Stimulated activated naive CD8-positive, alpha-beta T cell treated with anti-CD3 and anti-CD28 coated beads, Interleukin-15, amount 100 ng/mL, for 72 hours (primary cell): ENCODE measurements at regions not wholly inside any gene's neighbourhood (a gene's known extent, or its start where the extent isn't known, plus 50 kb on each side); places are given as distances from the start of the nearest gene placed in this dataset.
"Not testable (repeated sequence)": the region's sequence is repeated elsewhere in the genome, so short reads cannot be mapped to it uniquely, and the experiment has no call there.

Source experiments
- ATAC-seq: fragments of 150-1000 bp; cut with Tn5 transposase; 2 replicates; pipeline ENCODE4 v1.10.0; 2021; ENCODE audit warnings: mild to moderate bottlenecking, moderate library complexity
- DNase-seq, 2 donors: peaks; one replicate each; pipeline ENCODE4 v3.0.0; 2021 to 2022
- H3K27ac Mint-ChIP-seq, 2 donors: one replicate each; pipeline ENCODE4 v1.8.0; 2022; ENCODE audit warnings: mild to moderate bottlenecking in 2 of 2, mixed read lengths in 2 of 2, moderate library complexity in 2 of 2
- H3K27me3 Mint-ChIP-seq: one replicate; pipeline ENCODE4 v1.8.0; 2022; ENCODE audit warnings: mixed read lengths
- H3K4me1 Mint-ChIP-seq: one replicate; pipeline ENCODE4 v1.8.0; 2022; ENCODE audit warnings: mild to moderate bottlenecking, mixed read lengths
- H3K4me3 Mint-ChIP-seq, 2 donors: one replicate each; pipeline ENCODE4 v1.8.0; 2022; ENCODE audit warnings: mild to moderate bottlenecking in 2 of 2, mixed read lengths in 2 of 2, moderate library complexity in 1 of 2
- H3K9me3 Mint-ChIP-seq, 2 donors: one replicate each; pipeline ENCODE4 v1.8.0; 2022; ENCODE audit warnings: mixed read lengths in 2 of 2

GRCh38 chr1:245102149-245102548 is 52.6 kb upstream of the KIF26B start:
- not testable (repeated sequence) for DNase-seq, H3K9me3 Mint-ChIP-seq, H3K4me1 Mint-ChIP-seq, H3K4me3 Mint-ChIP-seq, H3K27ac Mint-ChIP-seq, ATAC-seq, H3K27me3 Mint-ChIP-seq

- no peaks in the 10 kb centered on the region for H3K9me3 Mint-ChIP-seq
- H3K27ac Mint-ChIP-seq = no peak overlapping the region
- no peak overlapping the region for H3K4me3 Mint-ChIP-seq
- no peak for DNase-seq
- ATAC-seq = no peak
- H3K4me1 Mint-ChIP-seq = no peaks in the 10 kb centered on the region
- no peaks in the 10 kb centered on the region for H3K27me3 Mint-ChIP-seq
Observed at GRCh38 chr1:245099401-245099800, 55.4 kb upstream of the KIF26B start.

- no peaks in the 10 kb centered on the region for H3K9me3 Mint-ChIP-seq
- ATAC-seq (no peak), DNase-seq (no peak)
- no peaks in the 10 kb centered on the region for H3K4me1 Mint-ChIP-seq
- no peak overlapping the region for H3K27ac Mint-ChIP-seq
- no peak overlapping the region for H3K4me3 Mint-ChIP-seq
- H3K27me3 Mint-ChIP-seq = no peaks in the 10 kb centered on the region
Observed at GRCh38 chr1:245098924-245099323, 55.9 kb upstream of the KIF26B start.

GRCh38 chr1:245096311-245097066 is 58.3 kb upstream of the KIF26B start:
- H3K27me3 Mint-ChIP-seq = no peaks in the 10 kb centered on the region
- no peak for ATAC-seq
- DNase-seq = no peak
- H3K9me3 Mint-ChIP-seq = no peaks in the 10 kb centered on the region
- H3K4me1 Mint-ChIP-seq = no peaks in the 10 kb centered on the region
- H3K4me3 Mint-ChIP-seq = no peak overlapping the region
- no peak overlapping the region for H3K27ac Mint-ChIP-seq

- DNase-seq (no peak), ATAC-seq (no peak)
- Mint-ChIP-seq H3K27ac (no peak overlapping the region), H3K4me1 (no peaks in the 10 kb centered on the region), H3K4me3 (no peak overlapping the region), H3K27me3 (no peaks in the 10 kb centered on the region), H3K9me3 (no peaks in the 10 kb centered on the region)
Observed at GRCh38 chr1:245095903-245096302, 58.9 kb upstream of the KIF26B start.

GRCh38 chr1:245094954-245095353 is 59.8 kb upstream of the KIF26B start:
- ATAC-seq = no peak
- no peak overlapping the region for H3K27ac Mint-ChIP-seq
- no peaks in the 10 kb centered on the region for H3K27me3 Mint-ChIP-seq
- DNase-seq = no peak
- H3K9me3 Mint-ChIP-seq = no peaks in the 10 kb centered on the region
- no peaks in the 10 kb centered on the region for H3K4me1 Mint-ChIP-seq
- H3K4me3 Mint-ChIP-seq = no peak overlapping the region

- no peak for DNase-seq
- Mint-ChIP-seq H3K4me1 (no peaks in the 10 kb centered on the region), H3K9me3 (no peaks in the 10 kb centered on the region), H3K27me3 (no peaks in the 10 kb centered on the region), H3K27ac (no peak overlapping the region), H3K4me3 (no peak overlapping the region)
- no peak for ATAC-seq
Observed at GRCh38 chr1:245094092-245094491, 60.7 kb upstream of the KIF26B start.

- DNase-seq (no peak), ATAC-seq (no peak)
- no peaks in the 10 kb centered on the region for H3K4me1 Mint-ChIP-seq
- H3K27me3 Mint-ChIP-seq = no peaks in the 10 kb centered on the region
- H3K4me3 Mint-ChIP-seq = no peak overlapping the region
- peak overlapping the region in 1 of 2 donors; percentile 7 for H3K27ac Mint-ChIP-seq
- H3K9me3 Mint-ChIP-seq = no peaks in the 10 kb centered on the region
Observed at GRCh38 chr1:245092638-245092976, 62.2 kb upstream of the KIF26B start.

- DNase-seq = no peak
- H3K4me1 Mint-ChIP-seq = no peaks in the 10 kb centered on the region
Observed at GRCh38 chr1:245091818-245092637, 62.8 kb upstream of the KIF26B start.

GRCh38 chr1:245091171-245091621 is 63.6 kb upstream of the KIF26B start:
- no peak overlapping the region for H3K4me3 Mint-ChIP-seq
- H3K27ac Mint-ChIP-seq = no peak overlapping the region
- H3K9me3 Mint-ChIP-seq = no peaks in the 10 kb centered on the region
- H3K27me3 Mint-ChIP-seq = no peaks in the 10 kb centered on the region
- ATAC-seq = no peak
- DNase-seq = no peak
- no peaks in the 10 kb centered on the region for H3K4me1 Mint-ChIP-seq

More at GRCh38 chr1:245091818-245092637, 62.8 kb upstream of the KIF26B start:
- H3K4me3 Mint-ChIP-seq = no peak overlapping the region
- ATAC-seq = no peak
- no peaks in the 10 kb centered on the region for H3K9me3 Mint-ChIP-seq
- H3K27me3 Mint-ChIP-seq = no peaks in the 10 kb centered on the region
- peak overlapping the region in 1 of 2 donors; percentile 7 for H3K27ac Mint-ChIP-seq

GRCh38 chr1:245090491-245091090 is 64.2 kb upstream of the KIF26B start:
- no peak overlapping the region for H3K27ac Mint-ChIP-seq

GRCh38 chr1:245087723-245088122 is 67.1 kb upstream of the KIF26B start:
- no peaks in the 10 kb centered on the region for H3K27me3 Mint-ChIP-seq
- no peaks in the 10 kb centered on the region for H3K9me3 Mint-ChIP-seq
- ATAC-seq (no peak), DNase-seq (no peak)
- H3K4me1 Mint-ChIP-seq = no peaks in the 10 kb centered on the region
- H3K27ac Mint-ChIP-seq = no peak overlapping the region
- H3K4me3 Mint-ChIP-seq = no peak overlapping the region

More at GRCh38 chr1:245090491-245091090, 64.2 kb upstream of the KIF26B start:
- Mint-ChIP-seq H3K27me3 (no peaks in the 10 kb centered on the region), H3K4me1 (no peaks in the 10 kb centered on the region), H3K9me3 (no peaks in the 10 kb centered on the region), H3K4me3 (no peak overlapping the region)
- ATAC-seq = no peak
- DNase-seq = no peak

- DNase-seq (no peak), ATAC-seq (no peak)
- Mint-ChIP-seq H3K4me1 (no peaks in the 10 kb centered on the region), H3K27ac (no peak overlapping the region), H3K9me3 (no peaks in the 10 kb centered on the region), H3K4me3 (no peak overlapping the region), H3K27me3 (no peaks in the 10 kb centered on the region)
Observed at GRCh38 chr1:245086389-245086969, 68.3 kb upstream of the KIF26B start.

- Mint-ChIP-seq H3K27me3 (no peaks in the 10 kb centered on the region), H3K4me1 (no peaks in the 10 kb centered on the region), H3K4me3 (no peak overlapping the region), H3K27ac (no peak overlapping the region), H3K9me3 (no peaks in the 10 kb centered on the region)
- no peak for ATAC-seq
- no peak for DNase-seq
Observed at GRCh38 chr1:245085508-245086095, 69.2 kb upstream of the KIF26B start.

- Mint-ChIP-seq H3K9me3 (no peaks in the 10 kb centered on the region), H3K4me3 (no peak overlapping the region)
- no peak for ATAC-seq
Observed at GRCh38 chr1:245084551-245084950, 70.2 kb upstream of the KIF26B start.

More at GRCh38 chr1:245084551-245084950, 70.2 kb upstream of the KIF26B start:
- Mint-ChIP-seq H3K27ac (no peak overlapping the region), H3K27me3 (peaks cover 2% of the 10 kb centered on the region), H3K4me1 (no peaks in the 10 kb centered on the region)
- no peak for DNase-seq
